HCT116 (cell line): ENCODE measurements at regions not wholly inside any gene's neighbourhood (a gene's known extent, or its start where the extent isn't known, plus 50 kb on each side); places are given as distances from the start of the nearest gene placed in this dataset.

ENCODE experiments used
- ATAC-seq: fragments of 200-7000 bp; cut with Tn5 transposase; 2 replicates; pipeline ENCODE4 v1.9.1; 2020; ENCODE audit warnings: mild to moderate bottlenecking, moderate library complexity
- BruUV-seq: library from RNA; stranded (reverse); fragments of 400-500 nt; replicated peaks from 2 replicates; lab custom pipeline; 2021; lab: Mats Ljungman, UMichigan
- CTCF ChIA-PET: fragments of 300-600 bp; sonication (Branson Sonifier 250); formaldehyde crosslinking; loops from one replicate; lab custom pipeline; 2021; ENCODE audit warnings: antibody characterized with exemption; lab: Charles Lee
- POLR2A ChIA-PET: fragments of 300-600, 350-600 bp; sonication (Branson Sonifier 250); formaldehyde crosslinking; loops from one replicate; lab custom pipeline; 2021; ENCODE audit warnings: antibody characterized with exemption; lab: Charles Lee
- RAD21 ChIA-PET, 2 experiments: fragments of 300-600 bp; sonication (Branson Sonifier 250); formaldehyde crosslinking; loops; one replicate each; lab custom pipeline; 2023; ENCODE audit warnings: low total read pairs in 2 of 2; ENCODE audit not compliant: uncharacterized antibody in 2 of 2, unreplicated experiment in 2 of 2, low non-redundant PET in 1 of 2; lab: Charles Lee
- DNase-seq: peaks from one replicate; pipeline ENCODE4 v3.0.0-alpha.2; 2010; ENCODE audit warnings: low read depth, low spot score
- H2AFZ ChIP-seq: fragments of 200-600 bp; shearing (Covaris generic), sonication (generic); 2 replicates; pipeline ENCODE4 v1.6.1; 2017; ENCODE audit warnings: low read depth, mixed run types, mixed read lengths, antibody characterized with exemption, low read length; ENCODE audit not compliant: poor library complexity, severe bottlenecking
- H3K27ac ChIP-seq: 2 replicates; pipeline ENCODE4 v1.5.1; 2012; ENCODE audit warnings: low read depth, low read length
- H3K27me3 ChIP-seq: fragments of 200-600 bp; sonication (generic); 2 replicates; pipeline ENCODE4 v1.6.1; 2016; ENCODE audit warnings: mixed run types, low read length, mixed read lengths; ENCODE audit not compliant: insufficient read depth
- H3K36me3 ChIP-seq, 2 experiments: fragments of 200-500 bp in 1 of 2; fragments of 200-600 bp in 1 of 2; sonication (Bioruptor generic) in 1 of 2; sonication (generic) in 1 of 2; 2 replicates each; pipeline versions ENCODE4 v1.5.1 to v1.6.1; 2014 to 2016; ENCODE audit warnings: low read length in 2 of 2, inconsistent platforms in 1 of 2, mixed read lengths in 1 of 2, mixed run types in 1 of 2; ENCODE audit not compliant: insufficient read depth in 2 of 2, control insufficient read depth in 1 of 2
- H3K4me1 ChIP-seq, 2 experiments: fragments of 200-600 bp in 1 of 2; sonication (generic) in 1 of 2; 2 replicates each; pipeline versions ENCODE4 v1.5.1 to v1.6.1; 2012 to 2017; ENCODE audit warnings: low read length in 2 of 2, inconsistent platforms in 1 of 2, mild to moderate bottlenecking in 1 of 2, mixed read lengths in 1 of 2, mixed run types in 1 of 2, moderate library complexity in 1 of 2; ENCODE audit not compliant: insufficient read depth in 2 of 2, control insufficient read depth in 1 of 2
- H3K4me2 ChIP-seq: fragments of 200-600 bp; sonication (generic); 2 replicates; pipeline ENCODE4 v1.6.1; 2017; ENCODE audit warnings: mixed run types, low read length, mixed read lengths
- H3K4me3 ChIP-seq, 2 experiments: fragments of 200-600 bp in 1 of 2; sonication (generic) in 1 of 2; replicated peaks in 1 of 2; 2 replicates each; pipeline ENCODE4 v1.5.1; 2011 to 2016; ENCODE audit warnings: low read length in 2 of 2, control low read depth in 1 of 2, low read depth in 1 of 2, mild to moderate bottlenecking in 1 of 2, mixed read lengths in 1 of 2, mixed run types in 1 of 2
- H3K79me2 ChIP-seq: fragments of 200-600 bp; sonication (generic); 2 replicates; pipeline ENCODE4 v1.6.1; 2017; ENCODE audit warnings: mild to moderate bottlenecking, mixed run types, low read length, moderate library complexity, mixed read lengths; ENCODE audit not compliant: insufficient read depth
- H3K9ac ChIP-seq: fragments of 200-600 bp; sonication (generic); 2 replicates; pipeline ENCODE4 v1.6.1; 2016; ENCODE audit warnings: low read length, mixed read lengths
- H3K9me2 ChIP-seq: fragments of 200-600 bp; sonication (generic), shearing (Covaris generic); 2 replicates; pipeline ENCODE4 v1.6.1; 2017; ENCODE audit warnings: mixed run types, mild to moderate bottlenecking, moderate library complexity; ENCODE audit not compliant: insufficient read depth
- H3K9me3 ChIP-seq, 2 experiments: fragments of 200-500 bp in 1 of 2; fragments of 200-600 bp in 1 of 2; sonication (Bioruptor generic) in 1 of 2; sonication (generic) in 1 of 2; 2 replicates each; pipeline ENCODE4 v1.6.1; 2014 to 2017; ENCODE audit warnings: low read length in 2 of 2, mixed read lengths in 2 of 2, inconsistent platforms in 1 of 2, low read depth in 1 of 2, mild to moderate bottlenecking in 1 of 2, mixed run types in 1 of 2, moderate library complexity in 1 of 2; ENCODE audit not compliant: control insufficient read depth in 1 of 2, insufficient read depth in 1 of 2
- H4K20me1 ChIP-seq: fragments of 200-600 bp; sonication (generic), shearing (Covaris generic); 2 replicates; pipeline ENCODE4 v1.6.1; 2017; ENCODE audit warnings: mixed run types, mild to moderate bottlenecking, moderate library complexity; ENCODE audit not compliant: insufficient read depth
- CBX3 ChIP-seq: IDR thresholded peaks from 2 replicates; pipeline ENCODE4 v1.6.1; 2012; ENCODE audit warnings: low read depth
- EGR1 ChIP-seq: IDR thresholded peaks from 2 replicates; pipeline ENCODE4 v1.6.1; 2012; ENCODE audit warnings: low read depth
- POLR2AphosphoS5 ChIP-seq: IDR thresholded peaks from 2 replicates; pipeline ENCODE4 v1.6.1; 2011; ENCODE audit warnings: mild to moderate bottlenecking, low read depth, low read length, moderate library complexity
- RAD21 ChIP-seq: IDR thresholded peaks from 2 replicates; pipeline ENCODE4 v1.6.1; 2012; ENCODE audit warnings: low read depth, mild to moderate bottlenecking
- SRF ChIP-seq: IDR thresholded peaks from 2 replicates; pipeline ENCODE4 v1.6.1; 2012; ENCODE audit warnings: low read depth
- YY1 ChIP-seq: IDR thresholded peaks from 2 replicates; pipeline ENCODE4 v1.6.1; 2011; ENCODE audit warnings: low read length, low read depth, moderate library complexity, mild to moderate bottlenecking; ENCODE audit not compliant: insufficient replicate concordance; ENCODE audit errors: extremely low read depth
- ZFX ChIP-seq: fragments of 450-650 bp; IDR thresholded peaks from 2 replicates; pipeline ENCODE4 v1.6.1; 2017
- intact Hi-C: fragments of 100-400 bp; cut with micrococcal nuclease; formaldehyde crosslinking; loops from 2 replicates; pipeline ENCODE4 v1.10.0; 2022
- TF ChIP-seq, protein P1 (sequence below): IDR thresholded peaks from 2 replicates; pipeline ENCODE4 v1.6.1; 2012; ENCODE audit warnings: low read depth
- TF ChIP-seq, protein P2 (sequence below), 3 experiments: fragments of 200-600 bp in 1 of 3; sonication (generic) in 1 of 3; IDR thresholded peaks in 2 of 3; conservative IDR thresholded peaks in 1 of 3; 2 replicates each; pipeline ENCODE4 v1.5.1; 2012 to 2017; ENCODE audit warnings: low read depth in 2 of 3, low read length in 2 of 3, antibody characterized with exemption in 1 of 3, borderline replicate concordance in 1 of 3, control low read depth in 1 of 3, mild to moderate bottlenecking in 1 of 3, mixed read lengths in 1 of 3, mixed run types in 1 of 3, moderate library complexity in 1 of 3; ENCODE audit not compliant: insufficient read depth in 1 of 3

DNA sequence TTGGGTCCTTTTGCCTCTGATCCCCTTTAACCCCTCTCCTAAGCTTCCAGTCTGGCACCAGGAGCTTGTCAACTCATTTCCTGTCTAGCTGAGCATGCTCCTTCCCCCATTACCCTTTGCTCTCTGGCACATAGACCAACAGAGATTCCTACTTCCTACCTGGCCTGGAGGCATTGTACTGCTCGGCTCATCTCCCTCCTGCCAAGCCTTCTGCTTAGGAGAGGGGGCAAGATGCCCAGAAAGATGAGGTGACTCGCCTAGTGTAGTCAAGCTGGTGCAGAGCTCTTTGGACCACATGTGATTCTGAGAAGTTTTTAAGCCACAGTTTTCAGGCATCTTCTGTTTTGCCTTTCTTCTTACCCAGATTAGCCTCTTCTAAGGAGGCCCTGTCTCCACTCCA lies 95.4 kb downstream of the ZNF621 start:
- no TSS peak for BruUV-seq
- H3K27ac ChIP-seq, result no peak overlapping the region

DNA sequence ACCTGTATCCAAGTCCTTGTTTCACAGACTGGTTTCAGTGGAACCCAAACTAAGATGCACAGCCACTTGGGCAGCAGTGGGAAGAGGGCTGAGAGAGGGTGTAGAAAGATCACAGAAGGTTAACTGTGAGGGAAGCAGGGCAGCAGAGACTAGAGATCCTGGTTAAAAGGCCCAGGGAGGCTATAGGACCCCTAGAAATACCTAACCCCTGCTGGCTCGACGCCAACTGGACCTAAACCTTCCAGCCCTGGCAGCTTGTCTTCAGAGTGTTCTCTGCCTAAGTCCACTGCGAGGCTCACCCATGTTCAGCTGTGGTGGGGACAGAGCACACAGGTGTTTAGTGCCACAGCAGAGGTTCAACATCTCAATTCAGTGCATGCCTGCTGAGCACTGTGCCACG lies 96.5 kb downstream of the ZNF621 start:
- DNase-seq, result no peak
- H3K27ac ChIP-seq, result no peak overlapping the region
- H3K4me3 ChIP-seq, result no peak overlapping the region
- CTCF ChIA-PET, result no interaction called here
- H3K4me2 ChIP-seq, result no peak overlapping the region
- no TSS peak for BruUV-seq
- no peak overlapping the region for H2AFZ ChIP-seq
- H3K36me3 ChIP-seq, result no peaks in the 10 kb centered on the region
- H3K79me2 ChIP-seq, result no peaks in the 10 kb centered on the region
- TF ChIP-seq, protein P1, sequence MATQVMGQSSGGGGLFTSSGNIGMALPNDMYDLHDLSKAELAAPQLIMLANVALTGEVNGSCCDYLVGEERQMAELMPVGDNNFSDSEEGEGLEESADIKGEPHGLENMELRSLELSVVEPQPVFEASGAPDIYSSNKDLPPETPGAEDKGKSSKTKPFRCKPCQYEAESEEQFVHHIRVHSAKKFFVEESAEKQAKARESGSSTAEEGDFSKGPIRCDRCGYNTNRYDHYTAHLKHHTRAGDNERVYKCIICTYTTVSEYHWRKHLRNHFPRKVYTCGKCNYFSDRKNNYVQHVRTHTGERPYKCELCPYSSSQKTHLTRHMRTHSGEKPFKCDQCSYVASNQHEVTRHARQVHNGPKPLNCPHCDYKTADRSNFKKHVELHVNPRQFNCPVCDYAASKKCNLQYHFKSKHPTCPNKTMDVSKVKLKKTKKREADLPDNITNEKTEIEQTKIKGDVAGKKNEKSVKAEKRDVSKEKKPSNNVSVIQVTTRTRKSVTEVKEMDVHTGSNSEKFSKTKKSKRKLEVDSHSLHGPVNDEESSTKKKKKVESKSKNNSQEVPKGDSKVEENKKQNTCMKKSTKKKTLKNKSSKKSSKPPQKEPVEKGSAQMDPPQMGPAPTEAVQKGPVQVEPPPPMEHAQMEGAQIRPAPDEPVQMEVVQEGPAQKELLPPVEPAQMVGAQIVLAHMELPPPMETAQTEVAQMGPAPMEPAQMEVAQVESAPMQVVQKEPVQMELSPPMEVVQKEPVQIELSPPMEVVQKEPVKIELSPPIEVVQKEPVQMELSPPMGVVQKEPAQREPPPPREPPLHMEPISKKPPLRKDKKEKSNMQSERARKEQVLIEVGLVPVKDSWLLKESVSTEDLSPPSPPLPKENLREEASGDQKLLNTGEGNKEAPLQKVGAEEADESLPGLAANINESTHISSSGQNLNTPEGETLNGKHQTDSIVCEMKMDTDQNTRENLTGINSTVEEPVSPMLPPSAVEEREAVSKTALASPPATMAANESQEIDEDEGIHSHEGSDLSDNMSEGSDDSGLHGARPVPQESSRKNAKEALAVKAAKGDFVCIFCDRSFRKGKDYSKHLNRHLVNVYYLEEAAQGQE, result no peak
- TF ChIP-seq SRF (no peak), RAD21 (no peak), ZFX (no peak), YY1 (no peak), POLR2AphosphoS5 (no peak), EGR1 (no peak), CBX3 (no peak)
- TF ChIP-seq, all 23 proteins: peak for 0
- H3K9me3 ChIP-seq, result peaks cover 0 to 5% of the 10 kb centered on the region in 2 experiments; a peak in 1 of 4 replicates
- no peaks in the 10 kb centered on the region for H3K9me2 ChIP-seq
- no peaks in the 10 kb centered on the region; a peak in 1 of 4 replicates for H3K4me1 ChIP-seq
- no peak overlapping the region for H3K9ac ChIP-seq
- H3K27me3 ChIP-seq, result no peaks in the 10 kb centered on the region
- ATAC-seq, result no peak
- RAD21 ChIA-PET, result no interaction called here
- H4K20me1 ChIP-seq, result no peaks in the 10 kb centered on the region
- intact Hi-C loops, result no loop called here
- POLR2A ChIA-PET, result no interaction called here

More for the DNA sequence above, 95.4 kb downstream of the ZNF621 start:
- ChIA-PET POLR2A (no interaction called here), RAD21 (no interaction called here), CTCF (no interaction called here)
- peaks cover 0 to 5% of the 10 kb centered on the region in 2 experiments; a peak in 1 of 4 replicates for H3K9me3 ChIP-seq
- no peaks in the 10 kb centered on the region for H4K20me1 ChIP-seq
- TF ChIP-seq ZFX, result no peak
- TF ChIP-seq, protein P2, sequence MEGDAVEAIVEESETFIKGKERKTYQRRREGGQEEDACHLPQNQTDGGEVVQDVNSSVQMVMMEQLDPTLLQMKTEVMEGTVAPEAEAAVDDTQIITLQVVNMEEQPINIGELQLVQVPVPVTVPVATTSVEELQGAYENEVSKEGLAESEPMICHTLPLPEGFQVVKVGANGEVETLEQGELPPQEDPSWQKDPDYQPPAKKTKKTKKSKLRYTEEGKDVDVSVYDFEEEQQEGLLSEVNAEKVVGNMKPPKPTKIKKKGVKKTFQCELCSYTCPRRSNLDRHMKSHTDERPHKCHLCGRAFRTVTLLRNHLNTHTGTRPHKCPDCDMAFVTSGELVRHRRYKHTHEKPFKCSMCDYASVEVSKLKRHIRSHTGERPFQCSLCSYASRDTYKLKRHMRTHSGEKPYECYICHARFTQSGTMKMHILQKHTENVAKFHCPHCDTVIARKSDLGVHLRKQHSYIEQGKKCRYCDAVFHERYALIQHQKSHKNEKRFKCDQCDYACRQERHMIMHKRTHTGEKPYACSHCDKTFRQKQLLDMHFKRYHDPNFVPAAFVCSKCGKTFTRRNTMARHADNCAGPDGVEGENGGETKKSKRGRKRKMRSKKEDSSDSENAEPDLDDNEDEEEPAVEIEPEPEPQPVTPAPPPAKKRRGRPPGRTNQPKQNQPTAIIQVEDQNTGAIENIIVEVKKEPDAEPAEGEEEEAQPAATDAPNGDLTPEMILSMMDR (IDR thresholded peaks at IDR 0.05 in 2 of 3, conservative IDR thresholded peaks at IDR 0.05 in 1 of 3; ENCODE audit: borderline replicate concordance in 1 of 3, insufficient read depth in 1 of 3, low read depth in 2 of 3, low read length in 2 of 3), result no peak
- H3K36me3 ChIP-seq, result no peaks in the 10 kb centered on the region
- H2AFZ ChIP-seq, result no peak overlapping the region
- H3K9ac ChIP-seq, result no peak overlapping the region
- H3K9me2 ChIP-seq, result no peaks in the 10 kb centered on the region
- ATAC-seq (no peak), DNase-seq (no peak)
- H3K4me3 ChIP-seq, result no peak overlapping the region
- intact Hi-C loops, result no loop called here
- H3K4me1 ChIP-seq, result no peaks in the 10 kb centered on the region; a peak in 1 of 4 replicates
- H3K79me2 ChIP-seq, result no peaks in the 10 kb centered on the region
- no peak overlapping the region for H3K4me2 ChIP-seq
- no peaks in the 10 kb centered on the region for H3K27me3 ChIP-seq
